ENCODE measurements at regions not wholly inside any gene's neighbourhood (a gene's known extent, or its start where the extent isn't known, plus 50 kb on each side); places are given as distances from the start of the nearest gene placed in this dataset.

DNA sequence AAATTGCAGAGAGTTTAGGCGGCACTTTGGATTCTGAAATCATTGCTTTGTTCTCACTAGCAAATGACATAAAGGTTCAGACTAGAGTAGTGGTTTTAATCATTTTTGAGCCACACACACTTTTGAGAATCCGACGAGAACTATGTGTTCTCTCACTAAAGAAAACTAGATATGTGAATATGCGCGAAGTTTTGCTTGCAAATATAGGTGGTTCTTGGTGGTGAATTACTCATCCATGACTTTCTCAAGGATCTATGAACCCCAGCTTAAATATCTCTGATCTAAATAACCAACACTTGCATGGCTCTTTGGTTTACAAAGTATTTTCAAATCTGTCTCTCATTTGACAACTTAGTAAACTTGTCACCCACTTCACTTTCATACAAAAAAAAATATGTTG, 54.8 kb downstream of the NOG start:
- no peak overlapping the region for H3K4me3 ChIP-seq (ENCODE audit: extremely low read depth, insufficient read depth, low read length, poor library complexity, severe bottlenecking)
- WGBS, 2 experiments (ENCODE audit: insufficient coverage in 2 of 2): 75% methylated on average over 1 of the region's 5 CpGs; no CpG with 5 or more reads in 1 of the 2 experiments
- H3K36me3 ChIP-seq (ENCODE audit: control insufficient read depth, insufficient read depth, low read length): no peaks in the 10 kb centered on the region
- peaks cover 8% of the 10 kb centered on the region for H3K4me1 ChIP-seq (ENCODE audit: control insufficient read depth, insufficient read depth, low read length, poor library complexity, severe bottlenecking)
- no peak overlapping the region for H3K27ac ChIP-seq (ENCODE audit: low read depth, low read length, severe bottlenecking)
- peaks cover 6% of the 10 kb centered on the region for H3K9me3 ChIP-seq (ENCODE audit: control insufficient read depth, low read length)

DNA sequence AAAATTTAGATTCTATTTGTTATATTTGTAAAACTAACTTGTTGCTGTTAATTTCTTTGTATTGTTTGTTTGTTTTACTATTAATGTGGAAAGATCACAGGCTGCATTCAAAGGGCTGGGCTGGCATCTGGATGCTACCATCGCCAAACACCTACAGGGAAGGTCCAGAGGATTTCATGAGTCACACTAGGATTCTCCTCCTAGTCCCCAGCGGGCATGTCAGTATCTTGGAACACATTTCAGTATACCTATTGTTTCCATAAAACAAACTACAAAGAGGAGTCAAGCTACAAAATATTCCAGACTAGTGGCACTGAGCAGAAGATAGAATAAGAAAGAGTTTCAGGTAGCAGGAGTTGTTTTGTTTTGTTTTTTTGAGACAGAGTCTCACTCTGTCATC, 55.3 kb downstream of the NOG start:
- Histone ChIP-seq H3K4me1 (ENCODE audit: control insufficient read depth, insufficient read depth, low read length, poor library complexity, severe bottlenecking) (peaks cover 10% of the 10 kb centered on the region), H3K27ac (ENCODE audit: low read depth, low read length, severe bottlenecking) (no peak overlapping the region), H3K4me3 (ENCODE audit: extremely low read depth, insufficient read depth, low read length, poor library complexity, severe bottlenecking) (no peak overlapping the region), H3K9me3 (ENCODE audit: control insufficient read depth, low read length) (peaks cover 6% of the 10 kb centered on the region), H3K36me3 (ENCODE audit: control insufficient read depth, insufficient read depth, low read length) (no peaks in the 10 kb centered on the region)
- 83 to 86% methylated on average over 1 of the region's 2 CpGs for WGBS, 2 experiments (ENCODE audit: insufficient coverage in 2 of 2)

DNA sequence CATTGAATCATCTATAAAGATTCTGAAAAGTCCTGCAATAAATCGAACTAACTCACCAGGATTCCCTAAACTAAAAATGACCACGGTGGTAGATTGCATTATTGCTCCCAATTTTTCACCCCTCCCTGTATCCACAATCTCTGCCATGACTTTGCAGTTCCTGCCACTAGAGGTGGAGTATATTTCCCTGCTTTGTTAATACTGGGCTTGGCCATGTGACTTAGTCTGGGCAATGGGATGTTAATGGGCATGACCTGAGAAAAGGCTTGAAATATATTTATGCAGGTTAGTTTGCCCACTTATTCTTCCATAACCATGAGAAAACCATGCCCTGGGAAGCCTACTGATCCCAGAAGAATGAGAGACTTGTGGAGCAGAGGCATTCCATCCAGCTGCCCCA, 59.1 kb downstream of the NOG start:
- no peak overlapping the region for H3K4me3 ChIP-seq (ENCODE audit: extremely low read depth, insufficient read depth, low read length, poor library complexity, severe bottlenecking)
- no peak overlapping the region for H3K27ac ChIP-seq (ENCODE audit: low read depth, low read length, severe bottlenecking)
- H3K9me3 ChIP-seq (ENCODE audit: control insufficient read depth, low read length): peaks cover 9% of the 10 kb centered on the region
- H3K4me1 ChIP-seq (ENCODE audit: control insufficient read depth, insufficient read depth, low read length, poor library complexity, severe bottlenecking): peaks cover 17% of the 10 kb centered on the region
- WGBS, 2 experiments (ENCODE audit: insufficient coverage in 2 of 2): 31 to 36% methylated on average over 2 of the region's 2 CpGs
- H3K36me3 ChIP-seq (ENCODE audit: control insufficient read depth, insufficient read depth, low read length): no peaks in the 10 kb centered on the region

DNA sequence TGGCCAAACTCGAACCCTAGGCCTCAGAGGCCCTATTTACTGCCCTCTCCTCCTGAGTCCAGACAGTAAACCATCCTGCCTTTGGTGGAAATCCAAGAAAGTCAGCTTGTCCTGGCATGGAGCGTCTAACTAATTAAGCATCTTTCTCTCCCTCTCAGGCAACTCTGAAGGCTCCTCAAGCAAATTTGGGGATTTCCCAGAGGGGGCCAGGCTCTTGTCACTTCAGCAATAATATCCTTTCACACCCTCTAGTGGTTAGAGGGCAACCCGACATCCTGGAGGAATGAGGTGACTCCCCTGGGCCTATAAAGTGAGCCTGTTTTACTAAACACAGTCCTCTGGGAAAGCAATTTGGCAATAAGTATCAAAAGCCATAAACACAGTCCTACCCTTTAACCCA, 60.4 kb downstream of the NOG start:
- H3K4me3 ChIP-seq (ENCODE audit: extremely low read depth, insufficient read depth, low read length, poor library complexity, severe bottlenecking): no peak overlapping the region
- H3K36me3 ChIP-seq (ENCODE audit: control insufficient read depth, insufficient read depth, low read length): no peaks in the 10 kb centered on the region
- peaks cover 15% of the 10 kb centered on the region for H3K9me3 ChIP-seq (ENCODE audit: control insufficient read depth, low read length)
- WGBS, 2 experiments (ENCODE audit: insufficient coverage in 2 of 2): 48 to 50% methylated on average over 2 to 3 of the region's 3 CpGs
- H3K4me1 ChIP-seq (ENCODE audit: control insufficient read depth, insufficient read depth, low read length, poor library complexity, severe bottlenecking): peaks cover 10% of the 10 kb centered on the region
- H3K27ac ChIP-seq (ENCODE audit: low read depth, low read length, severe bottlenecking): no peak overlapping the region

DNA sequence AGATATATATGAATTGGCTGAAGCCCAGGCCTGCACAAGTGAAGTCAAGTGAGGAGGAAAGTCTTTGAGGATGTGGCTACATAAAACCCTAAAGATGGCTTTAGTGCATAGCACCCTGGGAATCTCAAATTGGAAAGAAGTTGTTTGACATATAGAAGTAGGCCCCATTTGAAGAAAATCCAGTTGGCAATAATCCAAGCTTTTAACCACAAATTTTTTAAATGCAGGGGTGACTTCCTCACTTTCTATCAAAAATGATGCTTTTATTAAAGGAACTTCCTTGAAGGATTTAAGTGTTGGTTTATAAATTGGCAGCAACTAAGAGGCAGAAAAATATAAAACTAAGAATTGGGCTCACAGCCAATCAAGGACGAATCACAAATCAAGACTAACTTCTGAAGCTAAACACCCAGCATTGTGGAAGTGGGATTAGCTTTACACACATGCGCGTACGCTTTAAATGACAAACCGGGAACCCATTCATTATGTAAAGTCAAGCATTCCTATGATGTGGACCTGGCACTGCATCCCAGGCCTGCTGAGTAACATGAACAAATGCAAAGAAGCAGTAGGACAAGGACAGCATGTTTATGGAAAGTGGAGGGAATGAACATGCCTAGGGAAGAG, 63.3 kb downstream of the NOG start:
- Histone ChIP-seq H3K4me3 (ENCODE audit: extremely low read depth, insufficient read depth, low read length, poor library complexity, severe bottlenecking) (no peak overlapping the region), H3K9me3 (ENCODE audit: control insufficient read depth, low read length) (peaks cover 15% of the 10 kb centered on the region)
- WGBS, 2 experiments (ENCODE audit: insufficient coverage in 2 of 2): 87 to 91% methylated on average over 4 to 5 of the region's 5 CpGs

DNA sequence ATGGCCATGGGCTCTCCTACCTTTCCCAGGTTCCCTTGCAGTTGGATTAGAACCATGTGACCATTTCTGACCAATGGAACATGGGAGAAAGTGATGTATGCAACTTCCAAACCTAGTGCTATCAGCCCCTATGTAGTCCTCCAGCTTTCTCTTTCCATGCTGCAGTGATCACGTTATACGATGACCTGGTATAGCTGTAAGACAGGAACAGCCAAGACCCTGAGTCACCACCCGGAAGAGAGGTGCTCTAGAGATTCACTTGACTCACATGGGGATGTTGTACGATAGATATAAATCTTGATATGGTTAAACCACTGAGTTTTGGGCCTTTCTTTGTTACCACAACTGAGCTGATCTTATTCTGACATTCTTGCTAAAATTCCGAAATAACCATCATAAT, 65.1 kb downstream of the NOG start:
- no peak overlapping the region for H3K27ac ChIP-seq (ENCODE audit: low read depth, low read length, severe bottlenecking)
- H3K36me3 ChIP-seq (ENCODE audit: control insufficient read depth, insufficient read depth, low read length): no peaks in the 10 kb centered on the region
- peaks cover 9% of the 10 kb centered on the region for H3K9me3 ChIP-seq (ENCODE audit: control insufficient read depth, low read length)
- peaks cover 9% of the 10 kb centered on the region for H3K4me1 ChIP-seq (ENCODE audit: control insufficient read depth, insufficient read depth, low read length, poor library complexity, severe bottlenecking)
- H3K4me3 ChIP-seq (ENCODE audit: extremely low read depth, insufficient read depth, low read length, poor library complexity, severe bottlenecking): no peak overlapping the region
- 90 to 98% methylated on average over 3 to 4 of the region's 5 CpGs for WGBS, 2 experiments (ENCODE audit: insufficient coverage in 2 of 2)

More for the DNA sequence above, 63.3 kb downstream of the NOG start:
- Histone ChIP-seq H3K36me3 (ENCODE audit: control insufficient read depth, insufficient read depth, low read length) (no peaks in the 10 kb centered on the region), H3K4me1 (ENCODE audit: control insufficient read depth, insufficient read depth, low read length, poor library complexity, severe bottlenecking) (peaks cover 9% of the 10 kb centered on the region), H3K27ac (ENCODE audit: low read depth, low read length, severe bottlenecking) (no peak overlapping the region)

DNA sequence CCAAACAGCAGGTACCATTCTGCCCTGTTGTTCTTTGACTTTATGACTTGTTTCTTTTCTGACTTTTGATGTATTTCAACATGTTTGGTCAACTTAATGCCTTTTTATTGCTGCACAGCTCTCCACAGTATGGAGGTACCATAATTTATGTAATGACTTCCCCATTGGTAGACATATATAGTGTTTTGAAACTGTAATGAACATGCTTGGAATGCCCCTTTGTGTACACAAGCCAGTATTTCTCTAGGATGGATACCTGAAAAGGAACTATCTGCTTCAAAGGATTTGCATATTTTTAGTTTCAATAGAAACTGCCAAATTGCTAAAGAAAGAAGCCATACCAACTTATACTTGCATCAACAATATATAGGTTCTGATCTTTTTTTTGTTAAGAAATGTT, 66.1 kb downstream of the NOG start:
- Histone ChIP-seq H3K36me3 (ENCODE audit: control insufficient read depth, insufficient read depth, low read length) (no peaks in the 10 kb centered on the region), H3K4me1 (ENCODE audit: control insufficient read depth, insufficient read depth, low read length, poor library complexity, severe bottlenecking) (peaks cover 6% of the 10 kb centered on the region), H3K4me3 (ENCODE audit: extremely low read depth, insufficient read depth, low read length, poor library complexity, severe bottlenecking) (no peak overlapping the region), H3K9me3 (ENCODE audit: control insufficient read depth, low read length) (peaks cover 9% of the 10 kb centered on the region), H3K27ac (ENCODE audit: low read depth, low read length, severe bottlenecking) (no peak overlapping the region)

DNA sequence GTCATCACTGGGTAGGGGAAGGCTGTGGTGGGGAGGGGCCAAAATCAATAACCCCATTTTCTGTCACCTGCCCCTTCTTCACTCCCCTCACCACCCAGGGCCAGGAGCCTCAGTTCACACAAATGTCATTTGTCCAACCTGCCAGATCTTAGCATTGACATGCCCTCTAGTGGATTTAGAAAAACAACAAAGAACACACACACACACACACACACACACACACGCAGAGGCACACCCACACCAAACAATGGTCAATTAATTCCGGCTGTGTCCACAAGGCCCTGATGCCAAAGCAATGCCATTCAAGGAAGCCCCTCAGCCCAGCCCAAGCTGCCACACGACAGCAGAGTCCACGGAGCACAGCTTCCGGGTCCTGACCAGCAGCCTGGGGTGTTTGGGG, 68.4 kb downstream of the NOG start:
- Histone ChIP-seq H3K4me1 (ENCODE audit: control insufficient read depth, insufficient read depth, low read length, poor library complexity, severe bottlenecking) (no peaks in the 10 kb centered on the region), H3K36me3 (ENCODE audit: control insufficient read depth, insufficient read depth, low read length) (no peaks in the 10 kb centered on the region), H3K4me3 (ENCODE audit: extremely low read depth, insufficient read depth, low read length, poor library complexity, severe bottlenecking) (no peak overlapping the region), H3K27ac (ENCODE audit: low read depth, low read length, severe bottlenecking) (no peak overlapping the region), H3K9me3 (ENCODE audit: control insufficient read depth, low read length) (peaks cover 6% of the 10 kb centered on the region)
- WGBS, 2 experiments (ENCODE audit: insufficient coverage in 2 of 2): 86 to 94% methylated on average over 2 to 4 of the region's 5 CpGs

DNA sequence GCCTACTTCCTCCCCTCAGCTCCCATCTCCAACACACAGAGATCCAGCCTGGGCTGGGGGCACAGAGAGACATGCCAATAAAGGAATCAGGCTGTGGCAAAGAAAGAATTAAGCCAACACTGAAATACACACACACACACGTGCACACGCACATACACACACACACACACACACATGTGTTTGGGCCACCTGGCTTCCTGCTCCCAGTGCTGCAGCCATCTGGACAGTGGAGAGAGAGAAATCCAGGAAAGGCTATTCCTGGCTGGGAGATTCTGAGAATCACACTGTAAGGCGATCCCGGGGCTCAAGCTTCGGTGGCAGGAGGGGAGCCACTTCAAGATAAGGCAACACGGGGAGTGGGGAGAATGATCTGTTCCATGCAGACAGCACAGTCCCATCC, 72.4 kb downstream of the NOG start:
- H3K4me1 ChIP-seq (ENCODE audit: control insufficient read depth, insufficient read depth, low read length, poor library complexity, severe bottlenecking): no peaks in the 10 kb centered on the region
- no peaks in the 10 kb centered on the region for H3K36me3 ChIP-seq (ENCODE audit: control insufficient read depth, insufficient read depth, low read length)
- H3K9me3 ChIP-seq (ENCODE audit: control insufficient read depth, low read length): no peaks in the 10 kb centered on the region
- H3K27ac ChIP-seq (ENCODE audit: low read depth, low read length, severe bottlenecking): no peak overlapping the region
- WGBS, 2 experiments (ENCODE audit: insufficient coverage in 2 of 2): 80 to 85% methylated on average over 4 of the region's 6 CpGs
- no peak overlapping the region for H3K4me3 ChIP-seq (ENCODE audit: extremely low read depth, insufficient read depth, low read length, poor library complexity, severe bottlenecking)

DNA sequence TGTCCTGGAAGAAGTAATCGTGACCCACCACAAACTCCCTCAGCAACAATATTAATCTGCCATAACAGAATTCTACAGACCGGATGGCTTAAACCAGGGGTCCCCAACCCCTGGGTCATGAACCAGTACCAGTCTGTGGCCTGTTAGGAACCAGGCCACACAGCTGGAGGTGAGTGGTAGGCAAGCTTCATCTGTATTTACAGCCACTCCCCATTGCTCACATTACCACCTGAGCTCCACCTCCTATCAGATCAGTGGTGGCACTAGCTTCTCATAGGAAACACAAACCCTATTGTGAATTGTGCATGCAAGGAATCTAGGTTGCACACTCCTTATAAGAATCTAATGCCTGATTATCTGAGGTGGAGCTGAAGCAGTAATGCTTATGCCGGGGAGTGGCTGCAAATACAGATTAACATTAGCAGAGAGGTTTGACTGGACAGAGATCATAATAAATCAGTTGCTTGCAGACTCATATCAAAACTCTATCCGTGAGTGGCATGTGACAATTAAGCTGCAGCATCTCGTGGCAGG, 74.5 kb downstream of the NOG start:
- Histone ChIP-seq H3K4me1 (ENCODE audit: control insufficient read depth, insufficient read depth, low read length, poor library complexity, severe bottlenecking) (no peaks in the 10 kb centered on the region), H3K9me3 (ENCODE audit: control insufficient read depth, low read length) (no peaks in the 10 kb centered on the region), H3K27ac (ENCODE audit: low read depth, low read length, severe bottlenecking) (no peak overlapping the region), H3K4me3 (ENCODE audit: extremely low read depth, insufficient read depth, low read length, poor library complexity, severe bottlenecking) (no peak overlapping the region), H3K36me3 (ENCODE audit: control insufficient read depth, insufficient read depth, low read length) (no peaks in the 10 kb centered on the region)
- 62 to 74% methylated on average over 4 to 5 of the region's 5 CpGs for WGBS, 2 experiments (ENCODE audit: insufficient coverage in 2 of 2)

DNA sequence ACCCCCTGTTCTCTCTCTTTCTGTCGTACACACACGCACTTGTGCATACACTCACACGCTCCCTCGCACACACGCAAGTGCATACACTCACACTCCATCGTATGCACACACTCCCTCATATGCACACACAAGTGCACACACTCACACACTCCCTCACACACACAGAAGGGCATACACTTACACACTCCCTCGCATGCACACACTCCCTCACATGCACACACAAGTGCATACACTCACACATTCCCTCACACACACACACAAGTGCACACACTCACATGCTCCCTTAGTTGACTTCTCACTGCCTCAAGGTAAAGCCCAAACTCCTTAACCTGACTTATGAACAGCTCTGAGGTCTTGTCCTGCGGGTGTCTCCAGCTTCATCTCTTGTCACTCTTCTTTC, 78.7 kb downstream of the NOG start:
- H3K27ac ChIP-seq (ENCODE audit: low read depth, low read length, severe bottlenecking): no peak overlapping the region
- 95 to 98% methylated on average over 8 of the region's 8 CpGs for WGBS, 2 experiments (ENCODE audit: insufficient coverage in 2 of 2)
- peaks cover 4% of the 10 kb centered on the region for H3K4me1 ChIP-seq (ENCODE audit: control insufficient read depth, insufficient read depth, low read length, poor library complexity, severe bottlenecking)
- no peaks in the 10 kb centered on the region for H3K9me3 ChIP-seq (ENCODE audit: control insufficient read depth, low read length)
- H3K4me3 ChIP-seq (ENCODE audit: extremely low read depth, insufficient read depth, low read length, poor library complexity, severe bottlenecking): no peak overlapping the region
- no peaks in the 10 kb centered on the region for H3K36me3 ChIP-seq (ENCODE audit: control insufficient read depth, insufficient read depth, low read length)

All from mesodermal cell (in vitro differentiated cells).